Chondrocyte (in vitro differentiated cells): ENCODE measurements at regions not wholly inside any gene's neighbourhood (a gene's known extent, or its start where the extent isn't known, plus 50 kb on each side); places are given as distances from the start of the nearest gene placed in this dataset.

Experiments used
- DNase-seq: peaks from one replicate; pipeline ENCODE4 v3.0.0; 2021; ENCODE audit warnings: mixed read lengths, low spot score
- H3K27ac Mint-ChIP-seq: one replicate; pipeline ENCODE4 v1.8.0; 2021; ENCODE audit warnings: mild to moderate bottlenecking, moderate library complexity, mixed read lengths; ENCODE audit not compliant: unreplicated experiment
- H3K27me3 Mint-ChIP-seq: 2 replicates; pipeline ENCODE4 v1.8.0; 2021; ENCODE audit warnings: low read depth, mixed read lengths
- H3K36me3 Mint-ChIP-seq: 2 replicates; pipeline ENCODE4 v1.8.0; 2021; ENCODE audit warnings: low read depth, mixed read lengths
- H3K4me1 Mint-ChIP-seq: 2 replicates; pipeline ENCODE4 v1.8.0; 2021; ENCODE audit warnings: low read depth, mild to moderate bottlenecking, mixed read lengths
- H3K4me3 Mint-ChIP-seq: one replicate; pipeline ENCODE4 v1.8.0; 2021; ENCODE audit warnings: mild to moderate bottlenecking, moderate library complexity, mixed read lengths; ENCODE audit not compliant: unreplicated experiment
- H3K9me3 Mint-ChIP-seq: 2 replicates; pipeline ENCODE4 v1.8.0; 2021; ENCODE audit warnings: low read depth, mixed read lengths
- CTCF ChIP-seq: fragments of 200-600 bp; sonication (generic); IDR thresholded peaks from 2 replicates; pipeline ENCODE4 v1.5.0; 2021; ENCODE audit warnings: antibody characterized with exemption, mild to moderate bottlenecking, moderate library complexity

DNA sequence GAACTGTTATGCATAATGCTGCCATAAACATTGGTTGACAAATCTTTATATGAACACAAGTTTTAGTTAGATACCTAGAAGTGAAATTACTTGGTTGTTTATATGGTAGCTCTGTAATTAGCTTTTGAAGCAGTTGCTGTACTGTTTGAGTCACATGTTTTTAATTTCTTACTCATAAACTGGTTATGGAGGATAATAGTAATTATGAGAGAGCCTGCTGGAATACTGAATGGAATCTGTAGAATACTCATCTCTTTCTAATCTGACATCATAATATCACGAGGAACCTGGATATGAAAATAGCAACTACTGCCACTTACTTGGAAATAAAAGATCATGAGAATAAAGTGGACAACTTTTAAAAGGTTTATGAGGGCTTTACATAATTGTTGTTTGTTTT, 509.2 kb downstream of the CETN3 start:
- no peak overlapping the region for H3K4me3 Mint-ChIP-seq
- no peak overlapping the region for H3K27ac Mint-ChIP-seq
- DNase-seq: no peak
- TF ChIP-seq CTCF: no peak
- peaks cover 2% of the 10 kb centered on the region for H3K36me3 Mint-ChIP-seq
- peaks cover 12% of the 10 kb centered on the region for H3K4me1 Mint-ChIP-seq
- peaks cover 20% of the 10 kb centered on the region for H3K9me3 Mint-ChIP-seq
- H3K27me3 Mint-ChIP-seq: no peaks in the 10 kb centered on the region

DNA sequence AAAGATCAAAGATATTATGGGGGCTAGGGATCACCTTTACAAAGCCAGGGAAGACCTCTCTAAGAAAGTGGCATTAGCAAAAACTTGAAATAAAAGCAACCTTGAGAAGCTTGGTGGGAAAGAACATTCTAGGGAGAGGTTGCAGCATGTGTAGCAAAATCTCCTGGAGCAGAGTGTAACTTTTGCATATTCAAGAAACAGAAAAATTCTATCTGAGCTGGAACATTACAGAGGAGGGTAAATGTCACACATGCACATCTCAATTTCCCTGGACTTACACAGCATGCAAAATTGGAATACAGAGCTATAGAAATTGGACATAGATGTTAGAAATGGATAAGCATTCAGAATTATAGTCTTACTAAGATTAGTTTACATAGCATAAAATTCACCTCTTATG, 510.0 kb downstream of the CETN3 start:
- no peak overlapping the region for H3K4me3 Mint-ChIP-seq
- H3K27me3 Mint-ChIP-seq: no peaks in the 10 kb centered on the region
- H3K4me1 Mint-ChIP-seq: peaks cover 12% of the 10 kb centered on the region
- H3K9me3 Mint-ChIP-seq: peaks cover 28% of the 10 kb centered on the region
- no peak for DNase-seq
- H3K27ac Mint-ChIP-seq: no peak overlapping the region
- H3K36me3 Mint-ChIP-seq: peaks cover 8% of the 10 kb centered on the region
- TF ChIP-seq CTCF: no peak

GRCh38 chr5:89893546-89893945, 516.0 kb downstream of the CETN3 start:
- TF ChIP-seq CTCF: no peak
- Mint-ChIP-seq H3K27ac (no peak overlapping the region), H3K4me3 (no peak overlapping the region), H3K9me3 (peaks cover 48% of the 10 kb centered on the region), H3K4me1 (no peaks in the 10 kb centered on the region), H3K36me3 (peaks cover 22% of the 10 kb centered on the region), H3K27me3 (no peaks in the 10 kb centered on the region)
- no peak for DNase-seq

DNA sequence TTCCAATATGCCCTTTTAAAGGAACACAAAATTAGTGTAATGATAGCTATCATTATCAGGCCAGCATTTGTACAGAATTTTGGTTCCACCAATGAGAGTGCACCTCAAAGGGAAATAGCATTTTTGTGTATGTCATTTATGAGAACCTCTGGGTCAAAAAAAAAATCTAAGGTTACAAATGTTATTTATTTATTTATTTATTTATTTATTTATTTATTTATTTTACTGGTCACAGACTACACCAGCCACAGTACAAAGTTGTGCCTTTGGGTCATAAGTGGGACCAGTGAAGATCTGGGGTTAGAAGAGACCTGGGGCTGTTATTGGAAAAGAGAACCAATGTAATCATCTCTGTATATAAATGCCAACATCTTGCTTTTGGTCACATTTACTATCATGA, 523.9 kb downstream of the CETN3 start:
- no peaks in the 10 kb centered on the region for H3K4me1 Mint-ChIP-seq
- no peak for TF ChIP-seq CTCF
- H3K27me3 Mint-ChIP-seq: no peaks in the 10 kb centered on the region
- H3K4me3 Mint-ChIP-seq: no peak overlapping the region
- H3K36me3 Mint-ChIP-seq: no peaks in the 10 kb centered on the region
- H3K27ac Mint-ChIP-seq: no peak overlapping the region
- no peaks in the 10 kb centered on the region for H3K9me3 Mint-ChIP-seq
- DNase-seq: no peak

DNA sequence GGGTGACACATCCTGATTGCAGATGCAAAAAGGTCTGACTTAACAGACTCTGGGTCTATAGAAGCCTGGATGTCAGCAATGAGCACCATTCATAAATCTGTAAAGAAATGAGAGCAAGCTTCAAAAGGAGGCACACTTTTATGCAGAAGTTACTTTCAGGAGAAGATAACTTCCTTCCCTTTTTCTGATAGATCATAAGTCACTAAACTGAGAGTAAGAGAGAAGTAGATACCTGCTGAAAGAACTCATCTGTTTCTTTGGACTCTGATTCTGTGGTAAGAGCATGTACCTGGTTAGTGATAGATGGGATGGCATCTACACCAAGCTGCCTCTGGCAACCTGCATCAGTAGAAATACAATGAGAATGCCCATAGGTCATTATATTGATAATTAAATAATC, 525.6 kb downstream of the CETN3 start:
- peaks cover 2% of the 10 kb centered on the region for H3K36me3 Mint-ChIP-seq
- no peaks in the 10 kb centered on the region for H3K9me3 Mint-ChIP-seq
- H3K4me1 Mint-ChIP-seq: no peaks in the 10 kb centered on the region
- H3K27ac Mint-ChIP-seq: no peak overlapping the region
- no peak overlapping the region for H3K4me3 Mint-ChIP-seq
- H3K27me3 Mint-ChIP-seq: no peaks in the 10 kb centered on the region
- TF ChIP-seq CTCF: no peak
- no peak for DNase-seq
